ENCODE measurements at regions not wholly inside any gene's neighbourhood (a gene's known extent, or its start where the extent isn't known, plus 50 kb on each side); places are given as distances from the start of the nearest gene placed in this dataset.

GRCh38 chr1:219784660-219785381 is 143.5 kb downstream of the SLC30A10 start:
- no peak for TF ChIP-seq EGR1 (IDR thresholded peaks at IDR 0.05)
- TF ChIP-seq MAX (IDR thresholded peaks at IDR 0.05) = no peak
- TF ChIP-seq TCF12 (IDR thresholded peaks at IDR 0.05; ENCODE audit: low read depth) = no peak
- no peak for TF ChIP-seq CREB1 (IDR thresholded peaks at IDR 0.05; ENCODE audit: low read depth)
- no peak for TF ChIP-seq EP300 (IDR thresholded peaks at IDR 0.05; ENCODE audit: borderline replicate concordance)
- no peak for TF ChIP-seq FOXM1 (IDR thresholded peaks at IDR 0.05; ENCODE audit: borderline replicate concordance, low read depth)
- TF ChIP-seq ZBTB7A (IDR thresholded peaks at IDR 0.05; ENCODE audit: low read depth) = no peak
- no peak for TF ChIP-seq TAF1 (IDR thresholded peaks at IDR 0.05; ENCODE audit: low read depth)
- no peak for TF ChIP-seq YY1 (IDR thresholded peaks at IDR 0.05; ENCODE audit: low read depth)
- TF ChIP-seq REST (IDR thresholded peaks at IDR 0.05; ENCODE audit: low read depth) = no peak
- no peak for TF ChIP-seq RAD21 (IDR thresholded peaks at IDR 0.05; ENCODE audit: low read depth)
